ENCODE measurements at regions not wholly inside any gene's neighbourhood (a gene's known extent, or its start where the extent isn't known, plus 50 kb on each side); places are given as distances from the start of the nearest gene placed in this dataset.

- Histone ChIP-seq H3K36me3 (ENCODE audit: control insufficient read depth, insufficient read depth, low read length) (no peaks in the 10 kb centered on the region), H3K4me1 (ENCODE audit: control insufficient read depth, insufficient read depth, low read length) (no peaks in the 10 kb centered on the region), H3K27ac (ENCODE audit: low read length) (no peak overlapping the region), H3K4me3 (ENCODE audit: low read length) (no peak overlapping the region), H3K27me3 (ENCODE audit: control insufficient read depth, insufficient read depth, low read length) (no peaks in the 10 kb centered on the region), H3K9me3 (ENCODE audit: control insufficient read depth, insufficient read depth, low read length) (no peaks in the 10 kb centered on the region)
- no peak for ATAC-seq
- TF ChIP-seq, protein P1, sequence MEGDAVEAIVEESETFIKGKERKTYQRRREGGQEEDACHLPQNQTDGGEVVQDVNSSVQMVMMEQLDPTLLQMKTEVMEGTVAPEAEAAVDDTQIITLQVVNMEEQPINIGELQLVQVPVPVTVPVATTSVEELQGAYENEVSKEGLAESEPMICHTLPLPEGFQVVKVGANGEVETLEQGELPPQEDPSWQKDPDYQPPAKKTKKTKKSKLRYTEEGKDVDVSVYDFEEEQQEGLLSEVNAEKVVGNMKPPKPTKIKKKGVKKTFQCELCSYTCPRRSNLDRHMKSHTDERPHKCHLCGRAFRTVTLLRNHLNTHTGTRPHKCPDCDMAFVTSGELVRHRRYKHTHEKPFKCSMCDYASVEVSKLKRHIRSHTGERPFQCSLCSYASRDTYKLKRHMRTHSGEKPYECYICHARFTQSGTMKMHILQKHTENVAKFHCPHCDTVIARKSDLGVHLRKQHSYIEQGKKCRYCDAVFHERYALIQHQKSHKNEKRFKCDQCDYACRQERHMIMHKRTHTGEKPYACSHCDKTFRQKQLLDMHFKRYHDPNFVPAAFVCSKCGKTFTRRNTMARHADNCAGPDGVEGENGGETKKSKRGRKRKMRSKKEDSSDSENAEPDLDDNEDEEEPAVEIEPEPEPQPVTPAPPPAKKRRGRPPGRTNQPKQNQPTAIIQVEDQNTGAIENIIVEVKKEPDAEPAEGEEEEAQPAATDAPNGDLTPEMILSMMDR (IDR thresholded peaks at IDR 0.05), result no peak
- peaks cover 0 to 3% of the 10 kb centered on the region in 2 donors for H3K27me3 Mint-ChIP-seq (ENCODE audit: low read depth in 2 of 2)
- 80% methylated on average over 10 of the region's 10 CpGs for WGBS (ENCODE audit: insufficient coverage)
- no peaks in the 10 kb centered on the region for H3K36me3 Mint-ChIP-seq
- no peaks in the 10 kb centered on the region for H3K4me1 Mint-ChIP-seq
- H3K4me3 Mint-ChIP-seq, result no peak overlapping the region
- DNase-seq, result no peak
- intact Hi-C loops (cut with micrococcal nuclease), result no loop called here
- no peak overlapping the region for H3K27ac Mint-ChIP-seq
- H3K9me3 Mint-ChIP-seq, result no peaks in the 10 kb centered on the region
These were observed 128.2 kb downstream of the GPAT3 start for GRCh38 chr4:83664071-83664470.

GRCh38 chr4:83662204-83662603, 126.3 kb downstream of the GPAT3 start:
- intact Hi-C loops (cut with micrococcal nuclease), result no loop called here
- H3K36me3 Mint-ChIP-seq, result no peaks in the 10 kb centered on the region
- TF ChIP-seq, protein P1 (IDR thresholded peaks at IDR 0.05), result no peak
- DNase-seq (no peak), ATAC-seq (no peak)
- 88% methylated on average over 2 of the region's 2 CpGs for WGBS (ENCODE audit: insufficient coverage)
- no peaks in the 10 kb centered on the region for H3K9me3 Mint-ChIP-seq
- no peaks in the 10 kb centered on the region for H3K4me1 Mint-ChIP-seq
- Histone ChIP-seq H3K4me1 (ENCODE audit: control insufficient read depth, insufficient read depth, low read length) (no peaks in the 10 kb centered on the region), H3K27ac (ENCODE audit: low read length) (no peak overlapping the region), H3K9me3 (ENCODE audit: control insufficient read depth, insufficient read depth, low read length) (no peaks in the 10 kb centered on the region), H3K4me3 (ENCODE audit: low read length) (no peak overlapping the region), H3K36me3 (ENCODE audit: control insufficient read depth, insufficient read depth, low read length) (no peaks in the 10 kb centered on the region), H3K27me3 (ENCODE audit: control insufficient read depth, insufficient read depth, low read length) (no peaks in the 10 kb centered on the region)
- H3K4me3 Mint-ChIP-seq, result no peak overlapping the region
- H3K27me3 Mint-ChIP-seq (ENCODE audit: low read depth in 2 of 2), result peaks cover 0 to 3% of the 10 kb centered on the region in 2 donors
- H3K27ac Mint-ChIP-seq, result no peak overlapping the region

DNA sequence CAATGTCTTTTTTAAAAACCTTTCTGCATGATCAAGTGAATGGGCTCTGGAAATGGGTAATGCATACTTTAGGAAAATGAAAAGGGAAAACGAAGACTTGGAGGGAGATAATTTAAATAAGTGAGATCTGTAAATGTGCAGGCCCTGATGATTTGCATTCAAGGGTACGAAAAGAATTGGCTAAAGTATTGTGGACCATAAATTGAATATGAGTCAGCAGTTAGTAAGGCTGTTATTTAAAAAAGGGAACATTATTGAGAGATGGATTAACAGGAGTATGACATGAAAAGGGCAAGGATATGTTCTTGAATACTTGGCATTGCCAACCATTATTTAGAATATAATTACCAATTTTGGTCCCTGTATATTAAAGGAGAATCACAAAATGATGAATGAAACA, 125.5 kb downstream of the GPAT3 start:
- Histone ChIP-seq H3K9me3 (ENCODE audit: control insufficient read depth, insufficient read depth, low read length) (no peaks in the 10 kb centered on the region), H3K36me3 (ENCODE audit: control insufficient read depth, insufficient read depth, low read length) (no peaks in the 10 kb centered on the region), H3K4me1 (ENCODE audit: control insufficient read depth, insufficient read depth, low read length) (no peaks in the 10 kb centered on the region), H3K4me3 (ENCODE audit: low read length) (no peak overlapping the region), H3K27me3 (ENCODE audit: control insufficient read depth, insufficient read depth, low read length) (no peaks in the 10 kb centered on the region), H3K27ac (ENCODE audit: low read length) (no peak overlapping the region)
- intact Hi-C loops (cut with micrococcal nuclease), result no loop called here
- WGBS (ENCODE audit: insufficient coverage), result 84% methylated on average over 2 of the region's 2 CpGs
- Mint-ChIP-seq H3K4me1 (no peaks in the 10 kb centered on the region), H3K27me3 (ENCODE audit: low read depth in 2 of 2) (peaks cover 0 to 3% of the 10 kb centered on the region in 2 donors), H3K9me3 (no peaks in the 10 kb centered on the region), H3K27ac (no peak overlapping the region), H3K4me3 (no peak overlapping the region), H3K36me3 (no peaks in the 10 kb centered on the region)
- TF ChIP-seq, protein P1 (IDR thresholded peaks at IDR 0.05), result no peak
- no peak for ATAC-seq
- no peak for DNase-seq

- H3K27ac Mint-ChIP-seq, result no peak overlapping the region
- intact Hi-C loops (cut with micrococcal nuclease), result no loop called here
- H3K4me3 Mint-ChIP-seq, result no peak overlapping the region
- Histone ChIP-seq H3K4me1 (ENCODE audit: control insufficient read depth, insufficient read depth, low read length) (no peaks in the 10 kb centered on the region), H3K4me3 (ENCODE audit: low read length) (no peak overlapping the region), H3K27me3 (ENCODE audit: control insufficient read depth, insufficient read depth, low read length) (no peaks in the 10 kb centered on the region), H3K27ac (ENCODE audit: low read length) (no peak overlapping the region), H3K9me3 (ENCODE audit: control insufficient read depth, insufficient read depth, low read length) (no peaks in the 10 kb centered on the region), H3K36me3 (ENCODE audit: control insufficient read depth, insufficient read depth, low read length) (no peaks in the 10 kb centered on the region)
- H3K9me3 Mint-ChIP-seq, result no peaks in the 10 kb centered on the region
- H3K4me1 Mint-ChIP-seq, result no peaks in the 10 kb centered on the region
- TF ChIP-seq, protein P1 (IDR thresholded peaks at IDR 0.05), result no peak
- no peaks in the 10 kb centered on the region for H3K36me3 Mint-ChIP-seq
- WGBS (ENCODE audit: insufficient coverage), result 0% methylated on average over 1 of the region's 2 CpGs
- peaks cover 0 to 3% of the 10 kb centered on the region in 2 donors for H3K27me3 Mint-ChIP-seq (ENCODE audit: low read depth in 2 of 2)
- no peak for DNase-seq
- ATAC-seq, result no peak
These were observed 124.7 kb downstream of the GPAT3 start for GRCh38 chr4:83660578-83660977.
